Heart left ventricle (tissue), 16 donors: ENCODE measurements at regions not wholly inside any gene's neighbourhood (a gene's known extent, or its start where the extent isn't known, plus 50 kb on each side); places are given as distances from the start of the nearest gene placed in this dataset.

Experiments used
- ATAC-seq, 4 donors: fragments of 200-7000 bp; cut with Tn5 transposase; one replicate each; pipeline ENCODE4 v1.9.1; 2020 to 2022; ENCODE audit warnings: moderate library complexity in 4 of 4, mild to moderate bottlenecking in 3 of 4, moderate number of reproducible peaks in 1 of 4
- DNase-seq, 5 donors: peaks; one replicate each; pipeline ENCODE4 v3.0.0-alpha.2; 2020
- H3K27ac ChIP-seq, 12 donors: fragments of 200-600 bp; sonication (generic) in 4 of 12; one replicate each; pipeline versions ENCODE4 v1.5.0 to v1.8.0; 2016 to 2022; ENCODE audit warnings: mild to moderate bottlenecking in 2 of 12
- H3K27me3 ChIP-seq, 9 donors: fragments of 200-600 bp; sonication (generic) in 2 of 9; one replicate each; pipeline versions ENCODE4 v1.5.1 to v1.8.0; 2016 to 2022; ENCODE audit warnings: mild to moderate bottlenecking in 3 of 9
- H3K36me3 ChIP-seq, 9 donors: fragments of 200-600 bp; sonication (generic) in 2 of 9; one replicate each; pipeline versions ENCODE4 v1.5.0 to v1.8.0; 2018 to 2022; ENCODE audit warnings: mild to moderate bottlenecking in 2 of 9
- H3K4me1 ChIP-seq, 12 donors: fragments of 200-600 bp; sonication (generic) in 4 of 12; one replicate each; pipeline versions ENCODE4 v1.5.0 to v1.8.0; 2016 to 2022; ENCODE audit warnings: mild to moderate bottlenecking in 3 of 12
- H3K4me3 ChIP-seq, 12 donors: fragments of 200-600 bp; sonication (generic) in 4 of 12; one replicate each; pipeline versions ENCODE4 v1.5.0 to v1.8.0; 2017 to 2022; ENCODE audit warnings: mild to moderate bottlenecking in 9 of 12, moderate library complexity in 4 of 12
- H3K9me3 ChIP-seq, 12 donors: fragments of 200-600 bp; sonication (generic) in 4 of 12; one replicate each; pipeline versions ENCODE4 v1.5.0 to v1.8.0; 2016 to 2022; ENCODE audit warnings: mild to moderate bottlenecking in 1 of 12
- POLR2A ChIP-seq, 2 donors: fragments of 450-650 bp; IDR thresholded peaks; one replicate each; pipeline ENCODE4 v1.6.1; 2017; ENCODE audit warnings: antibody characterized with exemption in 2 of 2, mild to moderate bottlenecking in 2 of 2, moderate library complexity in 2 of 2
- WGBS, 4 donors: extraction: QIAGEN DNeasy Blood & Tissue Kit in 2 of 4; methylation state at CpG; one replicate each; pipeline versions ENCODE4 v1.1.5 to v1.1.7; 2013 to 2018; 5-methylcytosine and 5-hydroxymethylcytosine counted together
- intact Hi-C, 10 donors: fragments of 100-400 bp; cut with DNase I; formaldehyde crosslinking; loops; one replicate each; pipeline versions ENCODE4 v1.11.1 to v1.14.2; 2022
- TF ChIP-seq, protein P1 (sequence below), 12 donors: fragments of 200-600 bp; sonication (generic) in 4 of 12; IDR thresholded peaks; one replicate each; pipeline versions ENCODE4 v1.5.0 to v1.8.0; 2018 to 2022; ENCODE audit warnings: antibody characterized with exemption in 12 of 12, mild to moderate bottlenecking in 5 of 12
- donor health status: ischemic (EF 13 %, LVEDD 7.1; RV severe dilation, severe dysfunction).
- donor health status: healthy with polysubstance abuse.
- donor health status: DM: no; HTN: yes; CAD: no.
- donor health status: DM: no; HTN: no; CAD: no.
- donor health status: ischemic (EF 25% LVEDD 6.9; RV normal size, moderate dysfunction).
- donor health status: ischemic (EF 25% LVEDD 5.7; RV mildly dilated, moderate dysfunction).
- donor health status: healthy.
- donor health status: DM: yes; HTN: yes; CAD: no.
- donor health status: ischemic (EF 35%, LVEDD 5.7; RV mildly dilated, moderate dysfunction).
- donor health status: nonischemic (EF 11% LVEDD 7.7; RV severe dilation, severe dysfunction).
- donor health status: DM: yes; HTN: yes; CAD: no.
- donor health status: PGD.
- donor health status: ischemic (EF 29% LVEDD 5.4; RV normal size, mild dysfunction).
- donor health status: nonischemic (EF 23%, LVEDD 6.1; RV moderate dilation, normal function).

GRCh38 chr5:35308421-35308820, 78.1 kb upstream of the PRLR start:
- Histone ChIP-seq H3K9me3 (no peaks in the 10 kb centered on the region), H3K4me3 (no peak overlapping the region), H3K36me3 (no peaks in the 10 kb centered on the region), H3K4me1 (no peaks in the 10 kb centered on the region), H3K27ac (no peak overlapping the region), H3K27me3 (no peaks in the 10 kb centered on the region)
- 35 to 48% (median 41%) methylated on average over 2 of the region's 2 CpGs for WGBS, 4 donors
- DNase-seq (no peak), ATAC-seq (no peak)
- intact Hi-C loops: no loop called here
- TF ChIP-seq, protein P1, sequence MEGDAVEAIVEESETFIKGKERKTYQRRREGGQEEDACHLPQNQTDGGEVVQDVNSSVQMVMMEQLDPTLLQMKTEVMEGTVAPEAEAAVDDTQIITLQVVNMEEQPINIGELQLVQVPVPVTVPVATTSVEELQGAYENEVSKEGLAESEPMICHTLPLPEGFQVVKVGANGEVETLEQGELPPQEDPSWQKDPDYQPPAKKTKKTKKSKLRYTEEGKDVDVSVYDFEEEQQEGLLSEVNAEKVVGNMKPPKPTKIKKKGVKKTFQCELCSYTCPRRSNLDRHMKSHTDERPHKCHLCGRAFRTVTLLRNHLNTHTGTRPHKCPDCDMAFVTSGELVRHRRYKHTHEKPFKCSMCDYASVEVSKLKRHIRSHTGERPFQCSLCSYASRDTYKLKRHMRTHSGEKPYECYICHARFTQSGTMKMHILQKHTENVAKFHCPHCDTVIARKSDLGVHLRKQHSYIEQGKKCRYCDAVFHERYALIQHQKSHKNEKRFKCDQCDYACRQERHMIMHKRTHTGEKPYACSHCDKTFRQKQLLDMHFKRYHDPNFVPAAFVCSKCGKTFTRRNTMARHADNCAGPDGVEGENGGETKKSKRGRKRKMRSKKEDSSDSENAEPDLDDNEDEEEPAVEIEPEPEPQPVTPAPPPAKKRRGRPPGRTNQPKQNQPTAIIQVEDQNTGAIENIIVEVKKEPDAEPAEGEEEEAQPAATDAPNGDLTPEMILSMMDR (IDR thresholded peaks at IDR 0.05): no peak
- TF ChIP-seq POLR2A (IDR thresholded peaks at IDR 0.05): no peak

DNA sequence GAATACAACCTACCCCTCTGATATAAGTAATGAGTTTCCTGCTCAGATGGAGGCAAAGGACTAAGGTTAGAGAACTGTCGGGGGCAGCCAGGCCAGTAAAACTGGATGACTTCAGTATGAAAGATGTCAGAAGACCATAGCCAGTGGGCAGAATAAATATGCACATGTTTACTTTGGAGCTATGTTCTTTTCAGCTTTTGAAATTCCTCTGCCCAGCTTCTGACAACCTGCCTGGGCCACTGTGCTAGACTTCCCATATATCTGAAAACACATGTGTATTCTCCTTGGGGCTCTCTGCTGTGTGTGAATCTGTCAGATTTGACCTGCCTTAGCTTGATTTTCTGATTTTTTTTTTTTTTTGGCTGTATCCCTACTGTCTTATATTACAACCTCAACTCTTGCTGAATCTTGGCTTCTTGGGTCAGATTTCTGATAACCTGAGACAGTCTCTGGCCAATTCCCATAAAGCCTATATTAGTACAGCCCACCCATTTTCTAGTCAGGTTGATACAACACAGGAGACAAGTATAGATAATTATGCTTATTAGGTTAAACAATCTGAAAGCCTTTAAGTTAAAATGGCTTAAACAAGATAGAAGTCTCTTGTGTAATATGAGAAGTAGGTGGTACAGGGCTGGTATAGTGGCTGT, 76.6 kb upstream of the PRLR start:
- no peak for DNase-seq
- Histone ChIP-seq H3K36me3 (no peaks in the 10 kb centered on the region), H3K27me3 (no peaks in the 10 kb centered on the region), H3K4me3 (no peak overlapping the region), H3K4me1 (no peaks in the 10 kb centered on the region), H3K27ac (no peak overlapping the region), H3K9me3 (no peaks in the 10 kb centered on the region)
- TF ChIP-seq, protein P1 (IDR thresholded peaks at IDR 0.05): no peak
- TF ChIP-seq POLR2A (IDR thresholded peaks at IDR 0.05): no peak
- 75 to 100% (median 88%) methylated on average over 1 of the region's 1 CpG for whole genome bisulfite sequencing, 4 donors
- intact Hi-C loops: no loop called here
- no peak for ATAC-seq

DNA sequence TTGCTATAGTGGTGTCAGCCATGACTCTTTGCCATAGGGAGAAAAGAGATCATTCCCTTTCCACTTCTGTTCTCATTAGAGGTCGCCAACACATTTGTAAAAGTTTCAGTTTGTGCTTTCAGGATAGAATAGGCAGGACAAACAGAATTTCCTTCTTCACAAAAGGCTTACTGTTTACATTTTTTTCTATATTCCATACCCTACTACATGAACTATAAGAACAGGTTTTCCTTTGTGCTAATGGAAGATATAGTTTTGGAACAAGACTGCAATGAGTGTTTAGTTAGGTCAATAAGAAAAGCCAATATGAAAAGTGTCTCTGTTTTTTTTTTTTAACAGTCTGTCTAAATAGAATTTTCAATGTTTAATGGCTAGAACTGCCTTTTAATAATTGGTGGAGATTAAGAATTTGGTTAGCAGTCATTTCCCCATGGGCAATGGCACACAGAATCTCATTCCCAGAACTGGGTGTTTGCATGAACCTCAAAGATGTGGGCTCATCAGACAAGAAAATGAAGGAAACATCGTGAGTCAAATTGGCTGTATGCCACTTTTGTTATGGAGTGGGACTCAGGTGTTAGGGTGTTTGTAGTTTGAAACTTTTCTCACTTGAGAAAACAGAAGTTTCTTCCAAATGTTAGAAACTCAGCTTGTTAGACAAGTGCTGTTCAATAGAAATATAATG, 75.2 kb upstream of the PRLR start:
- no peaks in the 10 kb centered on the region for H3K9me3 ChIP-seq
- 72 to 80% (median 74%) methylated on average over 2 of the region's 2 CpGs for WGBS, 4 donors

GRCh38 chr5:35304291-35304690, 74.0 kb upstream of the PRLR start:
- H3K4me1 ChIP-seq: no peaks in the 10 kb centered on the region
- H3K9me3 ChIP-seq: no peaks in the 10 kb centered on the region
- DNase-seq: no peak
- no peak for TF ChIP-seq POLR2A (IDR thresholded peaks at IDR 0.05)
- TF ChIP-seq, protein P1 (IDR thresholded peaks at IDR 0.05): no peak
- H3K4me3 ChIP-seq: no peak overlapping the region
- 58 to 80% (median 70%) methylated on average over 1 of the region's 1 CpG for WGBS, 4 donors
- H3K27me3 ChIP-seq: no peaks in the 10 kb centered on the region
- no peak overlapping the region for H3K27ac ChIP-seq
- intact Hi-C loops: no loop called here
- ATAC-seq: no peak
- no peaks in the 10 kb centered on the region for H3K36me3 ChIP-seq

More for the DNA sequence above, 75.2 kb upstream of the PRLR start:
- H3K27ac ChIP-seq: no peak overlapping the region
- no peaks in the 10 kb centered on the region for H3K36me3 ChIP-seq
- intact Hi-C loops: no loop called here
- no peaks in the 10 kb centered on the region for H3K4me1 ChIP-seq
- no peak for TF ChIP-seq POLR2A (IDR thresholded peaks at IDR 0.05)
- TF ChIP-seq, protein P1 (IDR thresholded peaks at IDR 0.05): no peak
- no peak overlapping the region for H3K4me3 ChIP-seq
- ATAC-seq (no peak), DNase-seq (no peak)
- H3K27me3 ChIP-seq: no peaks in the 10 kb centered on the region
